ENCODE measurements at regions not wholly inside any gene's neighbourhood (a gene's known extent, or its start where the extent isn't known, plus 50 kb on each side); places are given as distances from the start of the nearest gene placed in this dataset.

- no peaks in the 10 kb centered on the region for H3K9me3 ChIP-seq (ENCODE audit: low read depth, low read length)
- no peaks in the 10 kb centered on the region for H3K4me1 ChIP-seq (ENCODE audit: insufficient read depth, low read length)
- H3K4me3 ChIP-seq (ENCODE audit: low read length) = no peak overlapping the region
- H3K27me3 ChIP-seq (ENCODE audit: insufficient read depth, low read length) = no peaks in the 10 kb centered on the region
Observed at GRCh38 chr17:14784997-14785696, 480.0 kb downstream of the PMP22 start.

GRCh38 chr17:14781123-14781522 is 480.2 kb downstream of the HS3ST3B1 start:
- H3K4me3 ChIP-seq (ENCODE audit: low read length) = no peak overlapping the region
- H3K9me3 ChIP-seq (ENCODE audit: low read depth, low read length) = no peaks in the 10 kb centered on the region
- H3K27me3 ChIP-seq (ENCODE audit: insufficient read depth, low read length) = no peaks in the 10 kb centered on the region
- H3K4me1 ChIP-seq (ENCODE audit: insufficient read depth, low read length) = peaks cover under 1% of the 10 kb centered on the region

GRCh38 chr17:14780097-14780651 is 479.3 kb downstream of the HS3ST3B1 start:
- Histone ChIP-seq H3K4me3 (ENCODE audit: low read length) (no peak overlapping the region), H3K4me1 (ENCODE audit: insufficient read depth, low read length) (peaks cover 9% of the 10 kb centered on the region), H3K27me3 (ENCODE audit: insufficient read depth, low read length) (no peaks in the 10 kb centered on the region), H3K9me3 (ENCODE audit: low read depth, low read length) (no peaks in the 10 kb centered on the region)

GRCh38 chr17:14779241-14779640 is 478.4 kb downstream of the HS3ST3B1 start:
- Histone ChIP-seq H3K4me3 (ENCODE audit: low read length) (no peak overlapping the region), H3K9me3 (ENCODE audit: low read depth, low read length) (no peaks in the 10 kb centered on the region)

GRCh38 chr17:14777291-14777690 is 476.4 kb downstream of the HS3ST3B1 start:
- Histone ChIP-seq H3K9me3 (ENCODE audit: low read depth, low read length) (no peaks in the 10 kb centered on the region), H3K27me3 (ENCODE audit: insufficient read depth, low read length) (no peaks in the 10 kb centered on the region), H3K4me1 (ENCODE audit: insufficient read depth, low read length) (peaks cover 9% of the 10 kb centered on the region), H3K4me3 (ENCODE audit: low read length) (no peak overlapping the region)

More at GRCh38 chr17:14779241-14779640, 478.4 kb downstream of the HS3ST3B1 start:
- Histone ChIP-seq H3K4me1 (ENCODE audit: insufficient read depth, low read length) (peaks cover 9% of the 10 kb centered on the region), H3K27me3 (ENCODE audit: insufficient read depth, low read length) (no peaks in the 10 kb centered on the region)

GRCh38 chr17:14776791-14777190 is 475.9 kb downstream of the HS3ST3B1 start:
- H3K9me3 ChIP-seq (ENCODE audit: low read depth, low read length) = no peaks in the 10 kb centered on the region
- H3K27me3 ChIP-seq (ENCODE audit: insufficient read depth, low read length) = no peaks in the 10 kb centered on the region
- no peak overlapping the region for H3K4me3 ChIP-seq (ENCODE audit: low read length)
- peaks cover 9% of the 10 kb centered on the region for H3K4me1 ChIP-seq (ENCODE audit: insufficient read depth, low read length)

GRCh38 chr17:14775731-14776492 is 475.0 kb downstream of the HS3ST3B1 start:
- Histone ChIP-seq H3K4me1 (ENCODE audit: insufficient read depth, low read length) (peaks cover 9% of the 10 kb centered on the region), H3K9me3 (ENCODE audit: low read depth, low read length) (no peaks in the 10 kb centered on the region), H3K27me3 (ENCODE audit: insufficient read depth, low read length) (no peaks in the 10 kb centered on the region), H3K4me3 (ENCODE audit: low read length) (no peak overlapping the region)

GRCh38 chr17:14774774-14775173 is 473.9 kb downstream of the HS3ST3B1 start:
- Histone ChIP-seq H3K9me3 (ENCODE audit: low read depth, low read length) (no peaks in the 10 kb centered on the region), H3K4me1 (ENCODE audit: insufficient read depth, low read length) (peaks cover 9% of the 10 kb centered on the region)

GRCh38 chr17:14772776-14773175 is 471.9 kb downstream of the HS3ST3B1 start:
- Histone ChIP-seq H3K4me1 (ENCODE audit: insufficient read depth, low read length) (peaks cover 9% of the 10 kb centered on the region), H3K27me3 (ENCODE audit: insufficient read depth, low read length) (no peaks in the 10 kb centered on the region), H3K9me3 (ENCODE audit: low read depth, low read length) (no peaks in the 10 kb centered on the region), H3K4me3 (ENCODE audit: low read length) (no peak overlapping the region)

More at GRCh38 chr17:14774774-14775173, 473.9 kb downstream of the HS3ST3B1 start:
- Histone ChIP-seq H3K4me3 (ENCODE audit: low read length) (no peak overlapping the region), H3K27me3 (ENCODE audit: insufficient read depth, low read length) (no peaks in the 10 kb centered on the region)

GRCh38 chr17:14771543-14771942 is 470.7 kb downstream of the HS3ST3B1 start:
- peaks cover 9% of the 10 kb centered on the region for H3K4me1 ChIP-seq (ENCODE audit: insufficient read depth, low read length)
- no peak overlapping the region for H3K4me3 ChIP-seq (ENCODE audit: low read length)
- H3K9me3 ChIP-seq (ENCODE audit: low read depth, low read length) = no peaks in the 10 kb centered on the region
- H3K27me3 ChIP-seq (ENCODE audit: insufficient read depth, low read length) = no peaks in the 10 kb centered on the region

- no peak overlapping the region for H3K4me3 ChIP-seq (ENCODE audit: low read length)
- H3K27me3 ChIP-seq (ENCODE audit: insufficient read depth, low read length) = no peaks in the 10 kb centered on the region
- no peaks in the 10 kb centered on the region for H3K9me3 ChIP-seq (ENCODE audit: low read depth, low read length)
- H3K4me1 ChIP-seq (ENCODE audit: insufficient read depth, low read length) = no peaks in the 10 kb centered on the region
Observed at GRCh38 chr17:14768923-14769322, 468.0 kb downstream of the HS3ST3B1 start.

GRCh38 chr17:14762736-14763479 is 462.0 kb downstream of the HS3ST3B1 start:
- H3K4me3 ChIP-seq (ENCODE audit: low read length) = no peak overlapping the region
- H3K4me1 ChIP-seq (ENCODE audit: insufficient read depth, low read length) = peaks cover 8% of the 10 kb centered on the region
- H3K27me3 ChIP-seq (ENCODE audit: insufficient read depth, low read length) = no peaks in the 10 kb centered on the region
- no peaks in the 10 kb centered on the region for H3K9me3 ChIP-seq (ENCODE audit: low read depth, low read length)

GRCh38 chr17:14760719-14761411 is 460.0 kb downstream of the HS3ST3B1 start:
- no peaks in the 10 kb centered on the region for H3K27me3 ChIP-seq (ENCODE audit: insufficient read depth, low read length)
- H3K9me3 ChIP-seq (ENCODE audit: low read depth, low read length) = no peaks in the 10 kb centered on the region
- peaks cover 8% of the 10 kb centered on the region for H3K4me1 ChIP-seq (ENCODE audit: insufficient read depth, low read length)
- H3K4me3 ChIP-seq (ENCODE audit: low read length) = no peak overlapping the region

GRCh38 chr17:14760212-14760611 is 459.3 kb downstream of the HS3ST3B1 start:
- Histone ChIP-seq H3K9me3 (ENCODE audit: low read depth, low read length) (no peaks in the 10 kb centered on the region), H3K4me3 (ENCODE audit: low read length) (no peak overlapping the region), H3K27me3 (ENCODE audit: insufficient read depth, low read length) (no peaks in the 10 kb centered on the region), H3K4me1 (ENCODE audit: insufficient read depth, low read length) (peaks cover 8% of the 10 kb centered on the region)

Data from mononuclear cell (primary cell).